ENCODE measurements at regions not wholly inside any gene's neighbourhood (a gene's known extent, or its start where the extent isn't known, plus 50 kb on each side); places are given as distances from the start of the nearest gene placed in this dataset.

DNA sequence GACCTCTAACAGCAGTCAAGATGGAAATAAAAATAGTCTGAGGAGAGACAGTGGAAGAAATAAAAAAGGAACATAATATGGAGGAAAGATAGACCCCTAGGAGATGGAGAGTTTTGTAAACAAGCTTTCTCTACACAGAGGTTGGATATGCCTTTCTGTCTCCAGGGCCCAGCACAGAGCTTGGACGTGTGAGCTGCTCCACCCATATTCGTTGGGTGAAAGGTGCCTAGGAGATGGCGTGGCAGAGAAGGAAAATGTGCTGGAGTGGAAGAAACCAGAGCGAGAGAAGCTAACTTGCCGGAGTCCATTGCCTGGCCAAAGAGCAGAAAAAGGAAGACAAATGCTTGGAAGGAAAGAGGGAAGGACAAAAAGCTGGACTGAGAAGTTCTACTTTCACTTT lies 78.3 kb upstream of the LMO4 start:
- TF ChIP-seq, protein P1, sequence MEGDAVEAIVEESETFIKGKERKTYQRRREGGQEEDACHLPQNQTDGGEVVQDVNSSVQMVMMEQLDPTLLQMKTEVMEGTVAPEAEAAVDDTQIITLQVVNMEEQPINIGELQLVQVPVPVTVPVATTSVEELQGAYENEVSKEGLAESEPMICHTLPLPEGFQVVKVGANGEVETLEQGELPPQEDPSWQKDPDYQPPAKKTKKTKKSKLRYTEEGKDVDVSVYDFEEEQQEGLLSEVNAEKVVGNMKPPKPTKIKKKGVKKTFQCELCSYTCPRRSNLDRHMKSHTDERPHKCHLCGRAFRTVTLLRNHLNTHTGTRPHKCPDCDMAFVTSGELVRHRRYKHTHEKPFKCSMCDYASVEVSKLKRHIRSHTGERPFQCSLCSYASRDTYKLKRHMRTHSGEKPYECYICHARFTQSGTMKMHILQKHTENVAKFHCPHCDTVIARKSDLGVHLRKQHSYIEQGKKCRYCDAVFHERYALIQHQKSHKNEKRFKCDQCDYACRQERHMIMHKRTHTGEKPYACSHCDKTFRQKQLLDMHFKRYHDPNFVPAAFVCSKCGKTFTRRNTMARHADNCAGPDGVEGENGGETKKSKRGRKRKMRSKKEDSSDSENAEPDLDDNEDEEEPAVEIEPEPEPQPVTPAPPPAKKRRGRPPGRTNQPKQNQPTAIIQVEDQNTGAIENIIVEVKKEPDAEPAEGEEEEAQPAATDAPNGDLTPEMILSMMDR (IDR thresholded peaks at IDR 0.05; ENCODE audit: extremely low read depth, missing control alignments), result no peak
- no peak for DNase-seq (ENCODE audit: low spot score)

DNA sequence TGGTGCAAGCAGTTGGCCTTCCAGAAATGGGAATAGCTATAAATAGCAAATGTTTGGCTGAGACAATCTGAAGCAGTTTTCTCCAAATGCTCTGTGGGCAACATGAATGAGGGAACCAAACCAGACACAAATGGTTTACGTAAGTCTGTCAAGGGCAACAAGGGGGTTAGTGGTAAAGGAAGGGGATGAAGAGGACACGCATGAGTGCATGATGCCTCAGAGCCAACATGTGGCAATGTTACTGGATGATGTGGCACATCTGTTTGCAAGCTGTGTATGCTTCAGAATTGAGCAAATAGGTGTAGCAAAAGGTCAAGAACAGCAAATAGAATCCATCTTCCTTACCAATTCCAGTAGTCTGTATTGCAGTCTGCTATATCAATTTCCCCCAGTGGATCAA lies 76.3 kb upstream of the LMO4 start:
- TF ChIP-seq, protein P1 (IDR thresholded peaks at IDR 0.05; ENCODE audit: extremely low read depth, missing control alignments), result no peak
- no peak for DNase-seq (ENCODE audit: low spot score)

DNA sequence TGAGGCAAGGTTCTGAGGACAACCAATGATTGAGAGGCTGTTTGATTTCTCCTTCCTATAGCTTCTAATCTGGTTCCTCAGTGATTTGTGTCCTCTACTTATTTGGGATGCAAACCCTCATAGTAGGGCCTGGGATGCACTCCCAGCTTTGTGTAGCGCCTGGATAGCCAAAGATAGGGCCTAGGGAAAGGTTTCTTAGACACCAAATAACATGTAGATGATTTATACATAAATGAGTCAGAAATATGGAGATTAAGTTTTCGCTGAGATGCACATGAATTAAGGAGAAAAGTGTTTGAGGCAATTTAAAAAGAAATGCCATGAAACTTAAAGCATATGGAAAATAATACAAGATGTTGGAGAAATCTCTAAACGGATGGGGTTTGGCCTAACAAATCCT lies 66.0 kb upstream of the LMO4 start:
- TF ChIP-seq, protein P1 (IDR thresholded peaks at IDR 0.05; ENCODE audit: extremely low read depth, missing control alignments), result no peak

DNA sequence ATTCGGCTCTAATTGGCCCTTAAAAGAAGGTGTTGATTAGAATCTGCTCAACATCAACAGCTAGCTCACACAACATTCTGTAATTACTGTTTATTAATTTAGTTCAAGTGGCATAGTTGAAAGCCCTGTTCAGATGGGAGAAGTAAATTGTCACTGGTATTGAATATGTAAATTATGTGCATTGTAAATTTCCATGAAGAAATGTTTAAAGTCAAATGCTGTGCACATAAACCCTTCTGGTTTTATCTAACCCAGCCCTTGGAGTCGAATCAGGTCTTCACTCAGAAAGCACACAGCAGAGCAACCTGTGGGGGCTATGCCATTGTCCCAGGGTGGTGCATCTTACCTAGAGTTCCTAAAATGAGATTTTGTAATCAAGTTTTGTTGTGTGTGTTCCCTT lies 65.4 kb upstream of the LMO4 start:
- TF ChIP-seq, protein P1 (IDR thresholded peaks at IDR 0.05; ENCODE audit: extremely low read depth, missing control alignments), result no peak
- no peak for DNase-seq (ENCODE audit: low spot score)

More for the DNA sequence above, 66.0 kb upstream of the LMO4 start:
- no peak for DNase-seq (ENCODE audit: low spot score)

DNA sequence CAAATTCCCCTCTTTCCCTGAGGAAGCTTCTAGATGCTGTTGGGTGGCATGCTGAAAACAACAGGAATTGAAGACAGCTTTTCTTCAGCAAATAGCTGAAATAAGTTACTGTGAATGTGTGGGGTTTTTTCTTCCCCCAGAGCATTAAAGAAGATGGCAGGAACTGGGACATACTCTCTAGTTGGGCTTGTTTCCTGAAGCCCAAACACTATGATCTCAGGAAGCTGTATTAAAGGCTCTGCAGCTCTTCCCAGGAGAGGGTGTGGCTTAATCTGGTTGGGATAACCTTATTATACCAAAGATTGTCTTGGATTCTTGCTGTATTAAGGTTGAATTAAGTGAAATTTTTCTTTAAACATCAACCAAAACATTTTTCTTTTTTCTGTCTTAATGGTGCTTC lies 64.9 kb upstream of the LMO4 start:
- DNase-seq (ENCODE audit: low spot score), result no peak
- TF ChIP-seq, protein P1 (IDR thresholded peaks at IDR 0.05; ENCODE audit: extremely low read depth, missing control alignments), result no peak

DNA sequence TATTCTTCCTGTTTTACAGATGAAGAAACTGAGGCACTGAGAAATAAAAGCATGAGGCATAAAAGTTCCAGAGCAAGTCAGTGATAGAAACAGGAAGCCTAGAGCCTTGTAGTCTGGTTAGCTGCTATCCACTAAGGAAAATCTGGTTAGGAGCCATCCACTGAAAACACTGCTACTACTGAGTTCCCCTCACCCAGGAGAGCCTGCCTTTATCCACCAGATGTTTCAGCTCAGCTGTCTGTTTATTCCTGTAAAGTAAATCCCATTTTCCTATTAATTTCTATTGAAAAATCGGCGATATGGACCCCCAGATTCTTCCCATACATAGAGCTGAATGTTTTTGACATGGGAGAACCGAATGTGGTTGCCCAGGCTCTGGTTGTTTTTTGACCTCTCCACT lies 63.7 kb upstream of the LMO4 start:
- no peak for DNase-seq (ENCODE audit: low spot score)
- TF ChIP-seq, protein P1 (IDR thresholded peaks at IDR 0.05; ENCODE audit: extremely low read depth, missing control alignments), result no peak

DNA sequence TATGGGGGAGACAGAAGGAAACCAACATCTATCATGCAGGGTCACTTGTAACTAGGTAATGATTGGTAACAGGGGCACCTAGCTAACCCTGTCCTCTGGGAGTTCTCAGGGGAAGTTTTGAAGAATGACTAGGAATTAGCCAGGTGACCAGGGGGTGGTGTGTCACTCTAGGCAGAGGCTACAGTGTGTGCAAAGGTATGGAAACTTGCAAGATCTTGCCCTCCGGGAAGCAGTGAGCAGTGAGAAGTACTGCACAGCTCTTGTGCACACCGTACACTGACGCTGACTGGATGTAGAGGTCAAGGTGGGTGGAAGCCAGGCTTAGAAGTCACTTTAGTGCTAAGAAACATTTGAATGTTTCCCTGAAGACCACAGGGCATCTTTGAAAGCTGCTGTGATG lies 62.9 kb upstream of the LMO4 start:
- TF ChIP-seq, protein P1 (IDR thresholded peaks at IDR 0.05; ENCODE audit: extremely low read depth, missing control alignments), result no peak
- DNase-seq (ENCODE audit: low spot score), result no peak

Measured in GM20000 (cell line).